Coronary artery (tissue), 2 donors: ENCODE measurements at regions not wholly inside any gene's neighbourhood (a gene's known extent, or its start where the extent isn't known, plus 50 kb on each side); places are given as distances from the start of the nearest gene placed in this dataset.
"Not testable (repeated sequence)": the region's sequence is repeated elsewhere in the genome, so short reads cannot be mapped to it uniquely, and the experiment has no call there.

Experiments used
- DNase-seq: peaks from one replicate; pipeline ENCODE4 v3.0.0-alpha.2; 2017; ENCODE audit warnings: low spot score
- H3K27ac ChIP-seq, 2 donors: fragments of 200-600 bp; sonication (generic); one replicate each; pipeline ENCODE4 v1.5.1; 2016 to 2019
- H3K4me3 ChIP-seq: fragments of 200-600 bp; sonication (generic); 2 replicates; pipeline ENCODE4 v1.5.1; 2016; ENCODE audit warnings: mild to moderate bottlenecking, moderate library complexity
- CTCF ChIP-seq: fragments of 200-600 bp; sonication (generic); IDR thresholded peaks from one replicate; pipeline ENCODE4 v1.5.1; 2019; ENCODE audit warnings: antibody characterized with exemption

GRCh38 chr6:105539911-105540310, 137.0 kb upstream of the PREP start:
- DNase-seq, result no peak
- no peak overlapping the region for H3K27ac ChIP-seq
- TF ChIP-seq CTCF, result no peak
- H3K4me3 ChIP-seq, result no peak overlapping the region

- no peak for TF ChIP-seq CTCF
- DNase-seq, result no peak
- H3K27ac ChIP-seq, result no peak overlapping the region
- H3K4me3 ChIP-seq, result no peak overlapping the region
Observed at GRCh38 chr6:105537981-105538578, 135.2 kb upstream of the PREP start.

- no peak for TF ChIP-seq CTCF
- H3K4me3 ChIP-seq, result no peak overlapping the region
- no peak overlapping the region for H3K27ac ChIP-seq
- DNase-seq, result no peak
Observed at GRCh38 chr6:105536961-105537360, 134.1 kb upstream of the PREP start.

- Histone ChIP-seq H3K27ac (no peak overlapping the region), H3K4me3 (no peak overlapping the region)
- DNase-seq, result no peak
- no peak for TF ChIP-seq CTCF
Observed at GRCh38 chr6:105533301-105533700, 130.4 kb upstream of the PREP start.

GRCh38 chr6:105526225-105526872, 123.5 kb upstream of the PREP start:
- no peak overlapping the region for H3K27ac ChIP-seq
- no peak for DNase-seq
- H3K4me3 ChIP-seq, result no peak overlapping the region
- TF ChIP-seq CTCF, result no peak

GRCh38 chr6:105522626-105523322, 119.9 kb upstream of the PREP start:
- TF ChIP-seq CTCF, result no peak
- Histone ChIP-seq H3K27ac (no peak overlapping the region), H3K4me3 (no peak overlapping the region)
- no peak for DNase-seq

- no peak for DNase-seq
- TF ChIP-seq CTCF, result no peak
- H3K27ac ChIP-seq, result no peak overlapping the region
- no peak overlapping the region for H3K4me3 ChIP-seq
Observed at GRCh38 chr6:105519954-105520353, 117.1 kb upstream of the PREP start.

GRCh38 chr6:105518993-105519392, 116.1 kb upstream of the PREP start:
- not testable (repeated sequence) for H3K27ac ChIP-seq, H3K4me3 ChIP-seq, DNase-seq
